ENCODE measurements at regions not wholly inside any gene's neighbourhood (a gene's known extent, or its start where the extent isn't known, plus 50 kb on each side); places are given as distances from the start of the nearest gene placed in this dataset.

DNA sequence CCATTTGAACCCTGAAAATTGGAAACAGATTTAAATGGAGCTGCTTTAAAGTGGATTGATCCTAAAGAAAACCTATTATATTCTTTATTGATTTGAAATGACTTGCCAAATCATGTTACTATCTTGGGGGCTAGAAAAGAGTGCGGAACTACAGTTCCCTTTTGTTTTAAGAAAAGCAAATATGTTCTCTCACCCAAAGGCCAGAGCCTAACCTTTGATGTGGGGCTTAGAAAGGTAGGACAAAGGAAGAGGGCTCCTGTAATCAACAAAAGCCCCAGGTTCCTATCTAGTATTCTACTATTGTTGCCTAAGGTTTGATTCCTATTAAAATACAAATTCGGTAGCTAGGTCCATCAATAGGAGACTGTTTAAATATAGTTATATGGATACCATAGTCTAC is 100.8 kb upstream of the BEND6 start:
- Histone ChIP-seq H3K36me3 (no peaks in the 10 kb centered on the region), H3K4me1 (peaks cover 0 to 43% (median 27%) of the 10 kb centered on the region in 9 donors), H3K4me3 (no peak overlapping the region), H3K27me3 (no peaks in the 10 kb centered on the region), H3K9me3 (no peaks in the 10 kb centered on the region), H3K27ac (no peak overlapping the region)
- no peak for ATAC-seq
- TF ChIP-seq, protein P1, sequence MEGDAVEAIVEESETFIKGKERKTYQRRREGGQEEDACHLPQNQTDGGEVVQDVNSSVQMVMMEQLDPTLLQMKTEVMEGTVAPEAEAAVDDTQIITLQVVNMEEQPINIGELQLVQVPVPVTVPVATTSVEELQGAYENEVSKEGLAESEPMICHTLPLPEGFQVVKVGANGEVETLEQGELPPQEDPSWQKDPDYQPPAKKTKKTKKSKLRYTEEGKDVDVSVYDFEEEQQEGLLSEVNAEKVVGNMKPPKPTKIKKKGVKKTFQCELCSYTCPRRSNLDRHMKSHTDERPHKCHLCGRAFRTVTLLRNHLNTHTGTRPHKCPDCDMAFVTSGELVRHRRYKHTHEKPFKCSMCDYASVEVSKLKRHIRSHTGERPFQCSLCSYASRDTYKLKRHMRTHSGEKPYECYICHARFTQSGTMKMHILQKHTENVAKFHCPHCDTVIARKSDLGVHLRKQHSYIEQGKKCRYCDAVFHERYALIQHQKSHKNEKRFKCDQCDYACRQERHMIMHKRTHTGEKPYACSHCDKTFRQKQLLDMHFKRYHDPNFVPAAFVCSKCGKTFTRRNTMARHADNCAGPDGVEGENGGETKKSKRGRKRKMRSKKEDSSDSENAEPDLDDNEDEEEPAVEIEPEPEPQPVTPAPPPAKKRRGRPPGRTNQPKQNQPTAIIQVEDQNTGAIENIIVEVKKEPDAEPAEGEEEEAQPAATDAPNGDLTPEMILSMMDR (IDR thresholded peaks at IDR 0.05), result no peak
- intact Hi-C loops (cut with DNase I), result loop anchor here (5.0 to 10.0 kb wide), 8 partner anchors 87 to 499 kb away; partner anchors contain the start of gene DST (in 1 of the 10)
- 94 to 99% methylated on average over 2 of the region's 2 CpGs for WGBS, 2 donors
- DNase-seq, result no peak

DNA sequence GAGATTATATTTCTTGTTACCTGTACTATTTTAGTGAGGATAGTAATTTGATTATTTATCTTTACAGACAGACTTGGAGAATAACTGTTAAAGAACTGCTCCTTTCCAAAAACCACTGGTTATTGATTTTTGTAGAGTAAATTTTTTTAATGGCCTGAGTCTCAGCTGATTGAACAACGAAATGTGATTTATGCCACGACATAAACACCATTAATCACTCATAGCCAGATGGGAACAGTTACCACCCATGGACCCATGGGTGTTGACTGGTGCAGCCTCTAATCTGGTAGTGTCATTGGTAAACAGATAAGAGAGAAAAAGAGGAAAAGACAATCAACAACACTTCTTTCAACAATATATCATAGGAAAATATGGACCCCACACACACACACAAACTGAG is 101.4 kb upstream of the BEND6 start:
- TF ChIP-seq, protein P1 (IDR thresholded peaks at IDR 0.05), result no peak
- Histone ChIP-seq H3K36me3 (no peaks in the 10 kb centered on the region), H3K9me3 (no peaks in the 10 kb centered on the region), H3K27me3 (no peaks in the 10 kb centered on the region), H3K4me3 (no peak overlapping the region), H3K4me1 (peaks cover 0 to 43% (median 27%) of the 10 kb centered on the region in 9 donors), H3K27ac (no peak overlapping the region)
- whole genome bisulfite sequencing, 2 donors, result 76 to 88% methylated on average over 2 of the region's 2 CpGs
- ATAC-seq, result no peak
- DNase-seq, result no peak
- intact Hi-C loops (cut with DNase I), result loop anchor here (2.0 to 10.0 kb wide), 9 partner anchors 86 to 499 kb away; partner anchors contain the start of gene DST (in 1 of the 10)

DNA sequence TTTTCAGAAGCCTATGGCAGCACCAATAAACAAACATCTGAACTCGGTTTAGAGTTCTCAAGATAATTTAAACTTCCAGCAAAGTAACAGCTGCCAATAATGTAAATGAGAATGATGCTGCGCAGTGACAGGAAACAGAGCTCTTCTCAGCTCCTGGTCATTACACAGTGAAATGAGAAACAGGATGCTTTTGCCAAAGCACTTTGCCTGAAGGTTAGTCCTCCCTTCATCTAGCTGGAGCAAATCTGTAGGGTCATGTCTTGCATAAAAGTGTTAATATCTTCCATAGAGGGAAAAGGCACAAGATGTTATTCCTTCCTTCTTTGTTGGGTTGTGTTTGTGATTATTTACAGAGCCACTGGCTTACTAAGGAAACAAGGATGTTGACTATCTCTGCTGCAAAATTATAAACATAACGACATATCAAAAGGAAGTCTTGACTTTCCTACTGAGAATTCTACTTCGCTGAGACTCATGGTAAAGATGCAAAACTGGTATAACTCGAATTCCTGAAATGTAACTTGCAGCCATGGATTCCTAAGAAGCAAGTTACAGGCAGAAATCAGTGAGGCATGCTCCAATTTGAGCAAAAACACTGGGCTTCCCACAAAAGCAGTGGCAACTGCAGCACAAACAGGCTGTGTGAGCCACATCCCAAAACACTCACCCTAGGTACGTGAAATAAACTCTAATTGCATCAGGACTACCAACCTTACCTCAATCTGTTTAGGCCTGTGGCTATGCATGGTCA is 102.5 kb upstream of the BEND6 start:
- no peaks in the 10 kb centered on the region for H3K9me3 ChIP-seq
- H3K36me3 ChIP-seq, result no peaks in the 10 kb centered on the region
- H3K4me1 ChIP-seq, result peaks cover 0 to 43% (median 27%) of the 10 kb centered on the region in 9 donors
- WGBS, 2 donors, result 44 to 45% methylated on average over 6 of the region's 6 CpGs
- no peak for DNase-seq
- TF ChIP-seq, protein P1 (IDR thresholded peaks at IDR 0.05), result no peak
- H3K27ac ChIP-seq, result peak overlapping the region in 9 of 10 donors; percentile 41 to 81 (median 66)
- intact Hi-C loops (cut with DNase I), result loop anchor here (2.0 to 10.0 kb wide), 9 partner anchors 85 to 498 kb away; partner anchors contain the start of gene DST (in 1 of the 10)
- ATAC-seq, result peak in 5 of 8 donors; percentile 5 to 28 (median 12)
- H3K4me3 ChIP-seq, result peak overlapping the region in 6 of 10 donors; percentile 50 to 60 (median 58)
- no peaks in the 10 kb centered on the region for H3K27me3 ChIP-seq

DNA sequence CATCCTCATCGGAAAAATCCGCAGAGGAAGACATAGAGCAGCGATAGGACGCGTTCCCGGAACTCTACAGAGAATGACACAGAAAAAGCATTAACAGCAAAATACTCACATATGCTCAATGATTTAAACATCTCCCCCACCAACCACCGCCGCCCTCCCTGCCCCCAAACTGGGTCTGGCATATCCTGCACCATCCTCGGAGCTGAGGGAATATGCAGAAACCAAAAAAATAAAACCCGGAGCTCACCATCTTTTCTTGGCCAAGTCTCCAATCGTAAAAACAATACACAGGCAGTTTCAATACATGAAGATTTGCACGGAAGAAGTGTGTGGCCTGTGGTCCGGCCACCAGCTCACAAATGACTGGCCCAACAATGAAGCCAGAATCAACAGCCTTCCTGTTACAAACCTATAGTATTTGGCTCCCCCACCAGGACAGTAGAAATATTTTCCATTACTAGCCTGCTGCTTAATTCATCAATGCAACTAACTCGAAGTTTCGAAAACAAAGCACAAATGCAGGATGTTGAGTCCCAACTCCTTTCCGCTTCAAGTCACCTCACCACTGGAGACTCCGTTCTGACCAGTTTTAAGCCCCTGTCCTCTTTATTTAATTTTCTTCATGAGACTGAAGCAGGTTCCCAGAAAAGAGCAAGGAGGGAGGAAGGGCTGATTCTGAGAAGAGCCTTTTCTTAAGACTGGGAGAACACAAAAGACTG is 103.2 kb upstream of the BEND6 start:
- WGBS, 2 donors, result 7% methylated on average over 17 of the region's 17 CpGs
- Histone ChIP-seq H3K36me3 (no peaks in the 10 kb centered on the region), H3K4me3 (peak overlapping the region; percentile 16 to 60 (median 52)), H3K27me3 (no peaks in the 10 kb centered on the region), H3K4me1 (peaks cover 0 to 43% (median 27%) of the 10 kb centered on the region in 9 donors), H3K9me3 (no peaks in the 10 kb centered on the region), H3K27ac (peak overlapping the region in 9 of 10 donors; percentile 41 to 81 (median 66))
- intact Hi-C loops (cut with DNase I), result loop anchor here (2.0 to 10.0 kb wide), 10 partner anchors 84 to 497 kb away; partner anchors contain the start of gene DST (in 1 of the 10)
- ATAC-seq, result peak; percentile 75 to 96 (median 92)
- DNase-seq, result peak in 1 of 2 donors; percentile 80
- TF ChIP-seq, protein P1 (IDR thresholded peaks at IDR 0.05), result peak; percentile 20 to 81 (median 68)

Data from heart right ventricle (tissue), 16 donors.